ENCODE measurements at regions not wholly inside any gene's neighbourhood (a gene's known extent, or its start where the extent isn't known, plus 50 kb on each side); places are given as distances from the start of the nearest gene placed in this dataset.

GRCh38 chr20:51137461-51137860 is 114.6 kb upstream of the KCNG1 start:
- no peaks in the 10 kb centered on the region for H3K4me1 ChIP-seq
- no peaks in the 10 kb centered on the region for H3K9me3 ChIP-seq
- H3K27ac ChIP-seq = no peak overlapping the region
- TF ChIP-seq, protein P1, sequence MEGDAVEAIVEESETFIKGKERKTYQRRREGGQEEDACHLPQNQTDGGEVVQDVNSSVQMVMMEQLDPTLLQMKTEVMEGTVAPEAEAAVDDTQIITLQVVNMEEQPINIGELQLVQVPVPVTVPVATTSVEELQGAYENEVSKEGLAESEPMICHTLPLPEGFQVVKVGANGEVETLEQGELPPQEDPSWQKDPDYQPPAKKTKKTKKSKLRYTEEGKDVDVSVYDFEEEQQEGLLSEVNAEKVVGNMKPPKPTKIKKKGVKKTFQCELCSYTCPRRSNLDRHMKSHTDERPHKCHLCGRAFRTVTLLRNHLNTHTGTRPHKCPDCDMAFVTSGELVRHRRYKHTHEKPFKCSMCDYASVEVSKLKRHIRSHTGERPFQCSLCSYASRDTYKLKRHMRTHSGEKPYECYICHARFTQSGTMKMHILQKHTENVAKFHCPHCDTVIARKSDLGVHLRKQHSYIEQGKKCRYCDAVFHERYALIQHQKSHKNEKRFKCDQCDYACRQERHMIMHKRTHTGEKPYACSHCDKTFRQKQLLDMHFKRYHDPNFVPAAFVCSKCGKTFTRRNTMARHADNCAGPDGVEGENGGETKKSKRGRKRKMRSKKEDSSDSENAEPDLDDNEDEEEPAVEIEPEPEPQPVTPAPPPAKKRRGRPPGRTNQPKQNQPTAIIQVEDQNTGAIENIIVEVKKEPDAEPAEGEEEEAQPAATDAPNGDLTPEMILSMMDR (IDR thresholded peaks at IDR 0.05) = no peak
- no peaks in the 10 kb centered on the region for H3K27me3 ChIP-seq (ENCODE audit: low read depth)
- H3K36me3 ChIP-seq = no peaks in the 10 kb centered on the region
- ATAC-seq (no peak), DNase-seq (no peak)
- H3K4me3 ChIP-seq = no peak overlapping the region
- intact Hi-C loops (cut with DNase I) = no loop called here

DNA sequence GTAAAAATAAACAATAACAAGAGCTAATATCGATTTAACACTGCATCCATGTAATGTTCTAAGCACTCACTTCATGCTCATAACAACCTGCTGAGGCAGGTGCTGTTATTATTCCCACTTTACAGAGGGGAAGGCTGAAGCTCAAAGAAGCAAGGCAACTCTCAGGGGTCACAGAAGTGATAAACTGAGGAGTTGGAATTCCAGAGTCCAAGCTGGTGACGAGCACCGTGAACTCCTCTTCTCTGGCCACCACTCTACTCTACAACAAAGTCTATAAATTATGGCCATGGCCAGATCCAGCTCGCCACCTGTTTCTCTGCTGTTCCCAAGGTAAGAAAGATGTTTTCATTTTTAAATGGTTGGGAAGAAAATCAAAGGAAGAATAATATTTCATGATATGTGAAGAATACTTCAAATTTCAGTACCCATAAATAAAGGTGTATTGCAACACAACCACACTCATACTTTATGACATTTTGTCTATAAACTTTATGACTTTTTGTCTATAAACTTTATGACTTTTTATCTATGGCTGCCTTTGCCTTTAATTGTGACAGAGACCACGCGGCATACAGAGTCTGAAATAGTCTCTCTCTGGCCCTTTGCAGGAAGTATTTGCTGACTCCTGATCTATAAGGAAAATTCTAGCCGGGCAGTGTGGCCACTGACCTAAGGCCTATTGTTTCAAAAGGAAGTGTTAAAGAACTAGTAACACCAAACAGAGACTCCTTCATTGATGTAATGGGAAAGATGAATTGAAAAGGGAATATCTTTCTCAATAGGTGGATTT is 113.2 kb upstream of the KCNG1 start:
- DNase-seq = no peak
- Histone ChIP-seq H3K27ac (no peak overlapping the region), H3K36me3 (no peaks in the 10 kb centered on the region), H3K4me1 (no peaks in the 10 kb centered on the region), H3K27me3 (ENCODE audit: low read depth) (no peaks in the 10 kb centered on the region), H3K9me3 (no peaks in the 10 kb centered on the region), H3K4me3 (no peak overlapping the region)
- no peak for ATAC-seq
- TF ChIP-seq, protein P1 (IDR thresholded peaks at IDR 0.05) = no peak
- intact Hi-C loops (cut with DNase I) = no loop called here

GRCh38 chr20:51134405-51134804 is 111.5 kb upstream of the KCNG1 start:
- Histone ChIP-seq H3K36me3 (no peaks in the 10 kb centered on the region), H3K4me1 (no peaks in the 10 kb centered on the region), H3K27ac (no peak overlapping the region), H3K4me3 (no peak overlapping the region), H3K9me3 (no peaks in the 10 kb centered on the region), H3K27me3 (ENCODE audit: low read depth) (no peaks in the 10 kb centered on the region)
- ATAC-seq = no peak
- TF ChIP-seq, protein P1 (IDR thresholded peaks at IDR 0.05) = no peak
- no peak for DNase-seq
- intact Hi-C loops (cut with DNase I) = no loop called here

- no peaks in the 10 kb centered on the region for H3K27me3 ChIP-seq (ENCODE audit: low read depth)
- ATAC-seq (no peak), DNase-seq (no peak)
- H3K9me3 ChIP-seq = no peaks in the 10 kb centered on the region
- no peak overlapping the region for H3K4me3 ChIP-seq
- intact Hi-C loops (cut with DNase I) = no loop called here
- no peak overlapping the region for H3K27ac ChIP-seq
- no peaks in the 10 kb centered on the region for H3K36me3 ChIP-seq
- no peaks in the 10 kb centered on the region for H3K4me1 ChIP-seq
- TF ChIP-seq, protein P1 (IDR thresholded peaks at IDR 0.05) = no peak
Measured at GRCh38 chr20:51132279-51132678, 109.4 kb upstream of the KCNG1 start.

- intact Hi-C loops (cut with DNase I) = no loop called here
- DNase-seq = no peak
- Histone ChIP-seq H3K36me3 (no peaks in the 10 kb centered on the region), H3K4me1 (no peaks in the 10 kb centered on the region), H3K9me3 (no peaks in the 10 kb centered on the region), H3K27ac (no peak overlapping the region), H3K4me3 (no peak overlapping the region), H3K27me3 (ENCODE audit: low read depth) (no peaks in the 10 kb centered on the region)
- TF ChIP-seq, protein P1 (IDR thresholded peaks at IDR 0.05) = no peak
- ATAC-seq = no peak
Measured at GRCh38 chr20:51131811-51132210, 108.9 kb upstream of the KCNG1 start.

All from lower lobe of right lung (tissue), 2 donors.